PC-9 (cell line): ENCODE measurements at regions not wholly inside any gene's neighbourhood (a gene's known extent, or its start where the extent isn't known, plus 50 kb on each side); places are given as distances from the start of the nearest gene placed in this dataset.

Experiments used
- EZH2 ChIP-seq: fragments of 200-600 bp; sonication (generic); IDR thresholded peaks from 2 replicates; pipeline ENCODE4 v1.8.0; 2017; ENCODE audit warnings: antibody characterized with exemption, low read depth
- TF ChIP-seq, protein P1 (sequence below): fragments of 200-600 bp; sonication (generic); conservative IDR thresholded peaks from 2 replicates; pipeline ENCODE4 v1.6.1; 2017; ENCODE audit warnings: mixed run types, antibody characterized with exemption, mild to moderate bottlenecking, moderate library complexity

DNA sequence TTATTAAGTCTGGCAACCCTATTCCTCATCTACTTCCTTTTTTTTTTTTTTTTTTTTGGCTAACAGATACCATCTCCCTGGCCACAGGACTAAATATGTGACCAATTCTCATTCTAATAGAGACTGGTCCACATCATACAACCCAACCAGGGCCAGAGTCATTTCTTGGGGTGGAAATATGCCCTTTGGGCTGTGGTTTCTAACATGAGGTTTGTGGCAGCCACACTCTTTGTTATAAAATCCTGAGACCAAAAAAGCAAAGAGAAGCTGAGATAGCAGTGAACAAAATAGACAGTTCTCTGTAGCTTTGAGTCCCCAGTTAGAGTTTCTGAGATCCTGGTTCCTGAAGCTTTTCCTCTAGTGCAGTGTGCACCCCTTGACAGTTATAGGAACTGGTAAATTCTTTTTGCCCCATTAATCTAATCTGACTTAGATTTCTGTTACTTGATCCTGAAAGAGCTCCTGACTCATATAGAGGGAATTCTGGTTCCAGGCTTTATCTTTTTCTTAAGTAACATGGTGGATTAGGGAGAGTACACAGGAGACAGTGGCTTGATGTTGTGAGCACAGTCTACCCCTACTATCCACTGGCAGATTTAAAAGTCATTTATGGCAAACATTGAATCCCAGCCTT, 86.8 kb downstream of the MAIP1 start:
- TF ChIP-seq, protein P1, sequence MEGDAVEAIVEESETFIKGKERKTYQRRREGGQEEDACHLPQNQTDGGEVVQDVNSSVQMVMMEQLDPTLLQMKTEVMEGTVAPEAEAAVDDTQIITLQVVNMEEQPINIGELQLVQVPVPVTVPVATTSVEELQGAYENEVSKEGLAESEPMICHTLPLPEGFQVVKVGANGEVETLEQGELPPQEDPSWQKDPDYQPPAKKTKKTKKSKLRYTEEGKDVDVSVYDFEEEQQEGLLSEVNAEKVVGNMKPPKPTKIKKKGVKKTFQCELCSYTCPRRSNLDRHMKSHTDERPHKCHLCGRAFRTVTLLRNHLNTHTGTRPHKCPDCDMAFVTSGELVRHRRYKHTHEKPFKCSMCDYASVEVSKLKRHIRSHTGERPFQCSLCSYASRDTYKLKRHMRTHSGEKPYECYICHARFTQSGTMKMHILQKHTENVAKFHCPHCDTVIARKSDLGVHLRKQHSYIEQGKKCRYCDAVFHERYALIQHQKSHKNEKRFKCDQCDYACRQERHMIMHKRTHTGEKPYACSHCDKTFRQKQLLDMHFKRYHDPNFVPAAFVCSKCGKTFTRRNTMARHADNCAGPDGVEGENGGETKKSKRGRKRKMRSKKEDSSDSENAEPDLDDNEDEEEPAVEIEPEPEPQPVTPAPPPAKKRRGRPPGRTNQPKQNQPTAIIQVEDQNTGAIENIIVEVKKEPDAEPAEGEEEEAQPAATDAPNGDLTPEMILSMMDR, result no peak
- TF ChIP-seq EZH2, result no peak
